RPMI8226 (cell line): ENCODE measurements at regions not wholly inside any gene's neighbourhood (a gene's known extent, or its start where the extent isn't known, plus 50 kb on each side); places are given as distances from the start of the nearest gene placed in this dataset.

Source experiments
- DNase-seq: peaks from one replicate; pipeline ENCODE4 v3.0.0-alpha.2; 2015

- no peak for DNase-seq
Observed at GRCh38 chr13:37406031-37406430, 192.5 kb downstream of the POSTN start.

- DNase-seq: no peak
Observed at GRCh38 chr13:37403776-37404527, 194.6 kb downstream of the POSTN start.

GRCh38 chr13:37401721-37402120 lies 196.8 kb downstream of the POSTN start:
- DNase-seq: no peak

- no peak for DNase-seq
Observed at GRCh38 chr13:37397535-37397934, 201.0 kb downstream of the POSTN start.

- DNase-seq: no peak
Observed at GRCh38 chr13:37395544-37395943, 203.0 kb downstream of the POSTN start.

- no peak for DNase-seq
Observed at GRCh38 chr13:37392389-37392788, 206.2 kb downstream of the POSTN start.

- no peak for DNase-seq
Observed at GRCh38 chr13:37390735-37391134, 207.8 kb downstream of the POSTN start.

GRCh38 chr13:37385956-37386670 lies 212.5 kb downstream of the POSTN start:
- no peak for DNase-seq

GRCh38 chr13:37385248-37385647 lies 213.3 kb downstream of the POSTN start:
- DNase-seq: no peak

- no peak for DNase-seq
Observed at GRCh38 chr13:37383856-37384370, 214.7 kb downstream of the POSTN start.

GRCh38 chr13:37383046-37383445 lies 215.5 kb downstream of the POSTN start:
- DNase-seq: no peak

GRCh38 chr13:37382146-37382545 lies 216.4 kb downstream of the POSTN start:
- DNase-seq: no peak

- DNase-seq: no peak
Observed at GRCh38 chr13:37381502-37381901, 217.1 kb downstream of the POSTN start.

GRCh38 chr13:37379841-37380240 lies 218.7 kb downstream of the POSTN start:
- DNase-seq: no peak

- DNase-seq: no peak
Observed at GRCh38 chr13:37375724-37376123, 222.8 kb downstream of the POSTN start.

GRCh38 chr13:37375071-37375470 lies 223.5 kb downstream of the POSTN start:
- DNase-seq: no peak

GRCh38 chr13:37369616-37370015 lies 229.0 kb downstream of the POSTN start:
- no peak for DNase-seq

GRCh38 chr13:37368501-37368900 lies 230.1 kb downstream of the POSTN start:
- no peak for DNase-seq

GRCh38 chr13:37366044-37366770 lies 232.4 kb downstream of the POSTN start:
- DNase-seq: no peak

GRCh38 chr13:37365496-37365895 lies 233.1 kb downstream of the POSTN start:
- DNase-seq: no peak

- no peak for DNase-seq
Observed at GRCh38 chr13:37364956-37365355, 233.6 kb downstream of the POSTN start.

GRCh38 chr13:37364007-37364406 lies 234.6 kb downstream of the POSTN start:
- no peak for DNase-seq

GRCh38 chr13:37361608-37362007 lies 237.0 kb downstream of the POSTN start:
- no peak for DNase-seq

GRCh38 chr13:37360556-37360955 lies 238.0 kb downstream of the POSTN start:
- DNase-seq: no peak
